ENCODE measurements at regions not wholly inside any gene's neighbourhood (a gene's known extent, or its start where the extent isn't known, plus 50 kb on each side); places are given as distances from the start of the nearest gene placed in this dataset.

- DNase-seq (ENCODE audit: low spot score), result no peak
Measured at GRCh38 chr2:47236503-47237215, 60.3 kb upstream of the CALM2 start.

- DNase-seq (ENCODE audit: low spot score), result no peak
Measured at GRCh38 chr2:47235132-47235531, 58.8 kb upstream of the CALM2 start.

GRCh38 chr2:47234456-47234855, 58.1 kb upstream of the CALM2 start:
- DNase-seq (ENCODE audit: low spot score), result no peak

- no peak for DNase-seq (ENCODE audit: low spot score)
Measured at GRCh38 chr2:47232738-47233415, 56.6 kb upstream of the CALM2 start.

- DNase-seq (ENCODE audit: low spot score), result no peak
Measured at GRCh38 chr2:47230418-47230817, 54.1 kb upstream of the CALM2 start.

- DNase-seq (ENCODE audit: low spot score), result peak; percentile 54
Measured at GRCh38 chr2:47227532-47228279, 51.4 kb upstream of the CALM2 start.

- DNase-seq (ENCODE audit: low spot score), result no peak
Measured at GRCh38 chr2:47226923-47227220, 50.6 kb upstream of the CALM2 start.

GRCh38 chr2:47226132-47226922, 50.0 kb upstream of the CALM2 start:
- DNase-seq (ENCODE audit: low spot score), result no peak
